Activated CD4-positive, alpha-beta T cell treated with anti-CD3 and anti-CD28 coated beads, Interleukin-2, amount 10 ng/mL, durations not matched to agents 7 days and 5 days (primary cell): ENCODE measurements at regions not wholly inside any gene's neighbourhood (a gene's known extent, or its start where the extent isn't known, plus 50 kb on each side); places are given as distances from the start of the nearest gene placed in this dataset.
A peak's percentile ranks its signal among the peaks of the same experiment; 100 is the strongest.

Source experiments
- CTCF ChIA-PET: fragments of 350-600 bp; sonication (Branson Sonifier 250); formaldehyde crosslinking; loops from one replicate; lab custom pipeline; 2021; ENCODE audit warnings: antibody characterized with exemption; lab: Charles Lee
- POLR2A ChIA-PET: fragments of 350-600 bp; sonication (Branson Sonifier 250); formaldehyde crosslinking; loops from one replicate; lab custom pipeline; 2021; ENCODE audit warnings: antibody characterized with exemption; lab: Charles Lee
- DNase-seq: peaks from one replicate; pipeline ENCODE4 v3.0.0-alpha.2; 2020
- H3K27ac Mint-ChIP-seq: one replicate; pipeline ENCODE4 v1.8.0; 2021; ENCODE audit warnings: mild to moderate bottlenecking, moderate library complexity, mixed read lengths
- H3K27me3 Mint-ChIP-seq: one replicate; pipeline ENCODE4 v1.8.0; 2021; ENCODE audit warnings: mixed read lengths
- H3K36me3 Mint-ChIP-seq: one replicate; pipeline ENCODE4 v1.8.0; 2021; ENCODE audit warnings: low read depth, mixed read lengths
- H3K4me1 Mint-ChIP-seq: one replicate; pipeline ENCODE4 v1.8.0; 2021; ENCODE audit warnings: mixed read lengths
- H3K4me3 Mint-ChIP-seq: one replicate; pipeline ENCODE4 v1.8.0; 2021; ENCODE audit warnings: mild to moderate bottlenecking, moderate library complexity, mixed read lengths
- H3K9me3 Mint-ChIP-seq: one replicate; pipeline ENCODE4 v1.8.0; 2021; ENCODE audit warnings: mixed read lengths

- DNase-seq = no peak
- peaks cover 4% of the 10 kb centered on the region for H3K36me3 Mint-ChIP-seq
- CTCF ChIA-PET = interaction anchor here (0.6 kb wide), 1 partner anchor 974 kb away, joined by 3 read pairs; no protein-coding TSS in a partner anchor
- H3K27ac Mint-ChIP-seq = no peak overlapping the region
- H3K4me3 Mint-ChIP-seq = no peak overlapping the region
- H3K4me1 Mint-ChIP-seq = no peaks in the 10 kb centered on the region
- H3K27me3 Mint-ChIP-seq = no peaks in the 10 kb centered on the region
- POLR2A ChIA-PET = no interaction called here
- H3K9me3 Mint-ChIP-seq = peaks cover 15% of the 10 kb centered on the region
Measured at GRCh38 chrX:39296472-39296871, 495.2 kb downstream of the MID1IP1 start.

GRCh38 chrX:39298821-39299220 lies 497.6 kb downstream of the MID1IP1 start:
- no peak for DNase-seq
- Mint-ChIP-seq H3K9me3 (peaks cover 13% of the 10 kb centered on the region), H3K27ac (no peak overlapping the region), H3K4me1 (no peaks in the 10 kb centered on the region), H3K27me3 (no peaks in the 10 kb centered on the region), H3K36me3 (peaks cover 2% of the 10 kb centered on the region), H3K4me3 (no peak overlapping the region)
- ChIA-PET CTCF (no interaction called here), POLR2A (no interaction called here)

- H3K36me3 Mint-ChIP-seq = peaks cover 5% of the 10 kb centered on the region
- ChIA-PET POLR2A (no interaction called here), CTCF (no interaction called here)
- H3K27me3 Mint-ChIP-seq = no peaks in the 10 kb centered on the region
- no peaks in the 10 kb centered on the region for H3K4me1 Mint-ChIP-seq
- no peak for DNase-seq
- no peak overlapping the region for H3K27ac Mint-ChIP-seq
- peaks cover 9% of the 10 kb centered on the region for H3K9me3 Mint-ChIP-seq
- H3K4me3 Mint-ChIP-seq = no peak overlapping the region
Measured at GRCh38 chrX:39299615-39300014, 498.4 kb downstream of the MID1IP1 start.

- peaks cover 5% of the 10 kb centered on the region for H3K36me3 Mint-ChIP-seq
- no peak overlapping the region for H3K27ac Mint-ChIP-seq
- CTCF ChIA-PET = interaction anchor here (0.5 kb wide), 1 partner anchor 84 kb away, joined by 4 read pairs; no protein-coding TSS in a partner anchor
- peaks cover 4% of the 10 kb centered on the region for H3K9me3 Mint-ChIP-seq
- H3K4me1 Mint-ChIP-seq = peaks cover 2% of the 10 kb centered on the region
- POLR2A ChIA-PET = no interaction called here
- H3K4me3 Mint-ChIP-seq = no peak overlapping the region
- no peaks in the 10 kb centered on the region for H3K27me3 Mint-ChIP-seq
- no peak for DNase-seq
Measured at GRCh38 chrX:39301036-39301435, 499.8 kb downstream of the MID1IP1 start.

- no peaks in the 10 kb centered on the region for H3K27me3 Mint-ChIP-seq
- H3K27ac Mint-ChIP-seq = no peak overlapping the region
- H3K36me3 Mint-ChIP-seq = peaks cover 7% of the 10 kb centered on the region
- no peak for DNase-seq
- H3K4me1 Mint-ChIP-seq = peaks cover 4% of the 10 kb centered on the region
- POLR2A ChIA-PET = no interaction called here
- peaks cover 4% of the 10 kb centered on the region for H3K9me3 Mint-ChIP-seq
- H3K4me3 Mint-ChIP-seq = no peak overlapping the region
- CTCF ChIA-PET = no interaction called here
Measured at GRCh38 chrX:39302838-39303237, 501.6 kb downstream of the MID1IP1 start.

GRCh38 chrX:39304746-39305145 lies 503.5 kb downstream of the MID1IP1 start:
- POLR2A ChIA-PET = no interaction called here
- H3K27ac Mint-ChIP-seq = no peak overlapping the region
- H3K9me3 Mint-ChIP-seq = peaks cover 5% of the 10 kb centered on the region
- no peak for DNase-seq
- no peaks in the 10 kb centered on the region for H3K27me3 Mint-ChIP-seq
- peaks cover 16% of the 10 kb centered on the region for H3K4me1 Mint-ChIP-seq
- CTCF ChIA-PET = no interaction called here
- no peak overlapping the region for H3K4me3 Mint-ChIP-seq
- H3K36me3 Mint-ChIP-seq = peaks cover 7% of the 10 kb centered on the region

- ChIA-PET CTCF (no interaction called here), POLR2A (no interaction called here)
- DNase-seq = no peak
- peaks cover 40% of the 10 kb centered on the region for H3K4me1 Mint-ChIP-seq
- H3K27me3 Mint-ChIP-seq = no peaks in the 10 kb centered on the region
- peak overlapping the region; percentile 74 for H3K27ac Mint-ChIP-seq
- peaks cover 15% of the 10 kb centered on the region for H3K36me3 Mint-ChIP-seq
- no peak overlapping the region for H3K4me3 Mint-ChIP-seq
- H3K9me3 Mint-ChIP-seq = peaks cover 3% of the 10 kb centered on the region
Measured at GRCh38 chrX:39307488-39307887, 506.2 kb downstream of the MID1IP1 start.

GRCh38 chrX:39308126-39308525 lies 506.9 kb downstream of the MID1IP1 start:
- CTCF ChIA-PET = no interaction called here
- no peak overlapping the region for H3K4me3 Mint-ChIP-seq
- peak overlapping the region; percentile 96 for H3K27ac Mint-ChIP-seq

GRCh38 chrX:39309018-39309635 lies 507.9 kb downstream of the MID1IP1 start:
- H3K27me3 Mint-ChIP-seq = no peaks in the 10 kb centered on the region
- H3K36me3 Mint-ChIP-seq = peaks cover 13% of the 10 kb centered on the region
- peaks cover 40% of the 10 kb centered on the region for H3K4me1 Mint-ChIP-seq
- no peak for DNase-seq
- CTCF ChIA-PET = interaction anchor here (0.6 to 2.5 kb wide), 3 partner anchors 22 to 1910 kb away, joined by 3 to 6 read pairs (median 3); no protein-coding TSS in a partner anchor
- H3K4me3 Mint-ChIP-seq = no peak overlapping the region
- H3K27ac Mint-ChIP-seq = peak overlapping the region; percentile 96
- H3K9me3 Mint-ChIP-seq = peaks cover 12% of the 10 kb centered on the region
- POLR2A ChIA-PET = interaction anchor here (0.6 kb wide), 1 partner anchor 184 kb away, joined by 3 read pairs; no protein-coding TSS in a partner anchor

More at GRCh38 chrX:39308126-39308525, 506.9 kb downstream of the MID1IP1 start:
- Mint-ChIP-seq H3K4me1 (peaks cover 40% of the 10 kb centered on the region), H3K9me3 (peaks cover 7% of the 10 kb centered on the region), H3K36me3 (peaks cover 15% of the 10 kb centered on the region), H3K27me3 (no peaks in the 10 kb centered on the region)
- DNase-seq = no peak
- POLR2A ChIA-PET = no interaction called here

GRCh38 chrX:39309721-39310152 lies 508.5 kb downstream of the MID1IP1 start:
- ChIA-PET CTCF (interaction anchor here (0.6 to 2.5 kb wide), 4 partner anchors 12 to 1909 kb away, joined by 3 to 12 read pairs (median 4); no protein-coding TSS in a partner anchor), POLR2A (interaction anchor here (0.6 kb wide), 1 partner anchor 183 kb away, joined by 3 read pairs; no protein-coding TSS in a partner anchor)
- peak overlapping the region; percentile 51 for H3K4me3 Mint-ChIP-seq
- H3K9me3 Mint-ChIP-seq = peaks cover 12% of the 10 kb centered on the region
- peaks cover 40% of the 10 kb centered on the region for H3K4me1 Mint-ChIP-seq
- peaks cover 13% of the 10 kb centered on the region for H3K36me3 Mint-ChIP-seq
- no peaks in the 10 kb centered on the region for H3K27me3 Mint-ChIP-seq
- H3K27ac Mint-ChIP-seq = peak overlapping the region; percentile 96
- peak; percentile 61 for DNase-seq

- H3K36me3 Mint-ChIP-seq = peaks cover 11% of the 10 kb centered on the region
- peaks cover 12% of the 10 kb centered on the region for H3K9me3 Mint-ChIP-seq
- no peak overlapping the region for H3K4me3 Mint-ChIP-seq
- DNase-seq = no peak
- ChIA-PET POLR2A (no interaction called here), CTCF (interaction anchor here (1.6 to 2.5 kb wide), 3 partner anchors 11 to 23 kb away, joined by 3 to 12 read pairs (median 6); no protein-coding TSS in a partner anchor)
- peaks cover 39% of the 10 kb centered on the region for H3K4me1 Mint-ChIP-seq
- H3K27ac Mint-ChIP-seq = peak overlapping the region; percentile 96
- H3K27me3 Mint-ChIP-seq = no peaks in the 10 kb centered on the region
Measured at GRCh38 chrX:39310891-39311290, 509.6 kb downstream of the MID1IP1 start.

GRCh38 chrX:39311646-39312045 lies 510.4 kb downstream of the MID1IP1 start:
- no peak overlapping the region for H3K4me3 Mint-ChIP-seq
- ChIA-PET CTCF (interaction anchor here (0.6 to 2.5 kb wide), 4 partner anchors 10 to 852 kb away, joined by 3 to 12 read pairs (median 4); no protein-coding TSS in a partner anchor), POLR2A (no interaction called here)
- peaks cover 14% of the 10 kb centered on the region for H3K9me3 Mint-ChIP-seq
- no peak for DNase-seq
- no peaks in the 10 kb centered on the region for H3K27me3 Mint-ChIP-seq
- peak overlapping the region; percentile 96 for H3K27ac Mint-ChIP-seq
- peaks cover 41% of the 10 kb centered on the region for H3K4me1 Mint-ChIP-seq
- H3K36me3 Mint-ChIP-seq = peaks cover 14% of the 10 kb centered on the region

- no peak overlapping the region for H3K4me3 Mint-ChIP-seq
- H3K27me3 Mint-ChIP-seq = no peaks in the 10 kb centered on the region
- no peak for DNase-seq
- no peak overlapping the region for H3K27ac Mint-ChIP-seq
- H3K9me3 Mint-ChIP-seq = peaks cover 14% of the 10 kb centered on the region
- ChIA-PET CTCF (interaction anchor here (0.5 kb wide), 1 partner anchor 556 kb away, joined by 3 read pairs; no protein-coding TSS in a partner anchor), POLR2A (no interaction called here)
- H3K4me1 Mint-ChIP-seq = peaks cover 45% of the 10 kb centered on the region
- peaks cover 11% of the 10 kb centered on the region for H3K36me3 Mint-ChIP-seq
Measured at GRCh38 chrX:39313146-39313545, 511.9 kb downstream of the MID1IP1 start.
